ENCODE measurements at regions not wholly inside any gene's neighbourhood (a gene's known extent, or its start where the extent isn't known, plus 50 kb on each side); places are given as distances from the start of the nearest gene placed in this dataset.
A peak's percentile ranks its signal among the peaks of the same experiment; 100 is the strongest.

GRCh38 chr7:17396692-17397091, 98.2 kb downstream of the AHR start:
- in situ Hi-C loops (cut with MboI; ENCODE audit: low sequenced_read_pairs, unreplicated experiment), result no loop called here
- TF ChIP-seq, protein P1, sequence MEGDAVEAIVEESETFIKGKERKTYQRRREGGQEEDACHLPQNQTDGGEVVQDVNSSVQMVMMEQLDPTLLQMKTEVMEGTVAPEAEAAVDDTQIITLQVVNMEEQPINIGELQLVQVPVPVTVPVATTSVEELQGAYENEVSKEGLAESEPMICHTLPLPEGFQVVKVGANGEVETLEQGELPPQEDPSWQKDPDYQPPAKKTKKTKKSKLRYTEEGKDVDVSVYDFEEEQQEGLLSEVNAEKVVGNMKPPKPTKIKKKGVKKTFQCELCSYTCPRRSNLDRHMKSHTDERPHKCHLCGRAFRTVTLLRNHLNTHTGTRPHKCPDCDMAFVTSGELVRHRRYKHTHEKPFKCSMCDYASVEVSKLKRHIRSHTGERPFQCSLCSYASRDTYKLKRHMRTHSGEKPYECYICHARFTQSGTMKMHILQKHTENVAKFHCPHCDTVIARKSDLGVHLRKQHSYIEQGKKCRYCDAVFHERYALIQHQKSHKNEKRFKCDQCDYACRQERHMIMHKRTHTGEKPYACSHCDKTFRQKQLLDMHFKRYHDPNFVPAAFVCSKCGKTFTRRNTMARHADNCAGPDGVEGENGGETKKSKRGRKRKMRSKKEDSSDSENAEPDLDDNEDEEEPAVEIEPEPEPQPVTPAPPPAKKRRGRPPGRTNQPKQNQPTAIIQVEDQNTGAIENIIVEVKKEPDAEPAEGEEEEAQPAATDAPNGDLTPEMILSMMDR (IDR thresholded peaks at IDR 0.05; ENCODE audit: borderline replicate concordance, control extremely low read depth, extremely low read depth, insufficient read depth, missing control alignments), result no peak
- no peak for DNase-seq (ENCODE audit: low spot score)

DNA sequence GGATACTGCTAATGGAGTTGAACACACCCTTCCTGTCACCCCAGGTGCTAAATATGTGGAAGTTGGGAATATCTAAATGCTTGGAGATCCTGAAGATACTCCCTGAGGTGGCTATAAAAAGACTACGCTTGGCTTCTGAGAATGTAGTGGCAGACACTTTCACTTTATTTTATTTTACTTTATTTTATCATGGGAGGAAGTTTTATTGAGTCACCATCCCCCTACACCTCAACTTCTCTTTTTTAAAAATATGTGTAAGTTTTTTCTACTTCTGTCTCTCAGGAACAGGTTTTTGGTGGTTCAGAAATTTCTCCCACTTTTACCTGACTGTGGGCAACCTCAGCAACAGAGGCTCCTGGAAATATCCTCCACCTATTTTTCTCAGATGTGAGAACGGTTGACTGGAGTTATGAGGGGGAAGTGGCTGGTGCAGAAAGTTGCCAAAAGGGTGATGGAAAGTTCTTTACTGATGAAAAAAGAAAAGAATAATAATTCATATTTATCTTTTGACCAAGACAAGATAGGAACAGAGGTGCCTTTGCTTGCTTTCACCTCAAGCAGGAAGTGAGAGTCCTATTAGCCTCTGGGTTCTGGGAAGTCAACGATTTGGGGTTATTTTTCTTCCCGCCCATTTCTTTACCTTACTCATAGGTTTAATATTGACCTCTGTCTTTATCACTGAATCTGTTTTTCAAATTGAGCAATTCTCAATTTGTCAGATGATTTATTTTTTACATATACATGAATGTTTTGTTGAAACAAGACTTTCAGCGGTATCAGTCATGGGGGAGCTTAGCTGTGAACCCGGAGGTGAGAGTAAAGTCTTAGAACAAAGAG, 103.6 kb downstream of the AHR start:
- peak; percentile 16 for DNase-seq (ENCODE audit: low spot score)
- TF ChIP-seq, protein P1 (IDR thresholded peaks at IDR 0.05; ENCODE audit: borderline replicate concordance, control extremely low read depth, extremely low read depth, insufficient read depth, missing control alignments), result no peak
- in situ Hi-C loops (cut with MboI; ENCODE audit: low sequenced_read_pairs, unreplicated experiment), result no loop called here

DNA sequence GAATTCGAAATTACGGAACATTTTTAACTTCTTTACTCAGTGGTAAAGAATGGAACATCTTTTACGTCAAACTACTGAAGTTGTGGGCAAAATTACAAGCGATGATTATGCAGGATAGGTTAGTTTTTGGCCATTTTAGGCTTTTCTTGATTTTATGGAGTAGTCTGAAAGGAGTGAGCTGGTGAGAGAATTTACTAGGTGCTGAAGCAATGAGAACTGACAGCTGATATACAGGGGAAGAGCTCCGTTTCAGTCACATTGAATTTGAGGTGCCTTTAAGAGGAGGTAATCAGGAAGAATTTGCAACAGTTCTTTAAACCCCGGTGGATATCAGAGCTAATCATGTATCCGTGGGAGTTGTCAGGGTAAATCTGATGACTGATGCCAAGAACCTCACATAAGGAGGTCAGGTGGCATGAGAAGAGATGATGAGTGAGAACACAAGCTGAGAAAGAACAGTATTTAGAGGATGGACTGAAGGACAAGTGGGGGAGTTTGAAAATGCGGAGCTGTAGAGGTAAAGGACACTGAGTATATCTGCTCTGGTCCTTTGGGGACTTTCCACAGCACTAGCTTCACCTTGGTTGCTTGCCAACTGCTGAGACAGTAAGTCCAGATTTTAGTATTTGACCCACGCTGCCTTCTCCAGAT, 104.3 kb downstream of the AHR start:
- TF ChIP-seq, protein P1 (IDR thresholded peaks at IDR 0.05; ENCODE audit: borderline replicate concordance, control extremely low read depth, extremely low read depth, insufficient read depth, missing control alignments), result no peak
- in situ Hi-C loops (cut with MboI; ENCODE audit: low sequenced_read_pairs, unreplicated experiment), result no loop called here
- DNase-seq (ENCODE audit: low spot score), result peak; percentile 46

GRCh38 chr7:17404006-17404405, 105.6 kb downstream of the AHR start:
- in situ Hi-C loops (cut with MboI; ENCODE audit: low sequenced_read_pairs, unreplicated experiment), result no loop called here
- TF ChIP-seq, protein P1 (IDR thresholded peaks at IDR 0.05; ENCODE audit: borderline replicate concordance, control extremely low read depth, extremely low read depth, insufficient read depth, missing control alignments), result no peak
- no peak for DNase-seq (ENCODE audit: low spot score)

DNA sequence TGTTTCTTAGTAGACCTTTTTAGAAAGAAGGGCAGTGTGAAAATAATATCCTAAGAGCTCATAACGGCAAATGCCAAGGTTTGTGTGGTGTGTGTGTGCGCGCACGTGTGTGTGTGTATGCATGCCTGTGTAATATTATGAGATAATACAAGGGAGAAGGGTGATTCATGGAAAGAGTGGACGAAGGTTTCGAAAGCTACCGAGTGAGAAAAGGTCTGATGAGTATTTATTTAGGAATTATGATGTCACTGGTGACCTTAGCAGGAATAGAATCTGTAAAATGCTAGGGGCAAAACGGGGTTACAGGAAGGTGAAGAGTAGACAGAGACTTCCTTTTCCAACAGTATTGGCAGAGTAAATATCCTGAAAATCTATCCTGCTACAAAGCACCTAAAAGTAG, 107.3 kb downstream of the AHR start:
- no peak for DNase-seq (ENCODE audit: low spot score)
- in situ Hi-C loops (cut with MboI; ENCODE audit: low sequenced_read_pairs, unreplicated experiment), result no loop called here
- TF ChIP-seq, protein P1 (IDR thresholded peaks at IDR 0.05; ENCODE audit: borderline replicate concordance, control extremely low read depth, extremely low read depth, insufficient read depth, missing control alignments), result no peak

DNA sequence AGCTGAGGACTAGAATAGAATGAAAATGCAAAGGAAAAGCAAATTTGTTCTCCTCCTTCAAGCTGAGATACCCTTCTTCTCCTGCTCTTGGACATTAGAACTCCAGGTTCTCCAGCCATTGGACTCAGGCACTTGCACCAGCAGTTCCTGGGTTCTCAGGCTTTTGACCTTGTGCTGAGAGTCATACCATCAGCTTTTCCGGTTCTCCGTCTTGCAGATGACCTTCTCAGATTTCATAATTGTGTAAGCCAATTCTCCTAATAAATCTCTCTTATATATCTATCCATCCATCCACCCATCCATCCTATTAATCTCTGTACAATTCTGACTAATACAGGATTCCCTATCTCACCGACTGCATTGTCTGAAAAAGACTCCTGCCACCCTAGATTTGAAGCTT, 108.3 kb downstream of the AHR start:
- DNase-seq (ENCODE audit: low spot score), result no peak
- in situ Hi-C loops (cut with MboI; ENCODE audit: low sequenced_read_pairs, unreplicated experiment), result no loop called here
- TF ChIP-seq, protein P1 (IDR thresholded peaks at IDR 0.05; ENCODE audit: borderline replicate concordance, control extremely low read depth, extremely low read depth, insufficient read depth, missing control alignments), result no peak

All from GM13976 (cell line).